Adrenal gland (tissue), 5 donors: ENCODE measurements at regions not wholly inside any gene's neighbourhood (a gene's known extent, or its start where the extent isn't known, plus 50 kb on each side); places are given as distances from the start of the nearest gene placed in this dataset.

Experiments used
- POLR2A ChIP-seq, 2 donors: fragments of 450-650 bp; IDR thresholded peaks; one replicate each; pipeline ENCODE4 v1.6.1; 2017; ENCODE audit warnings: antibody characterized with exemption in 2 of 2, mild to moderate bottlenecking in 2 of 2, moderate library complexity in 1 of 2
- TF ChIP-seq, protein P1 (sequence below), 6 experiments: fragments of 450-650 bp in 4 of 6; fragments of 200-600 bp in 2 of 6; sonication (generic) in 1 of 6; IDR thresholded peaks; 1 replicate in 5 of 6; 2 replicates in 1 of 6; pipeline versions ENCODE4 v1.5.1 to v1.8.0; 2016 to 2021; ENCODE audit warnings: antibody characterized with exemption in 6 of 6, mild to moderate bottlenecking in 2 of 6, moderate library complexity in 1 of 6
- donor health status: DM: no; HTN: no; CAD: no.

DNA sequence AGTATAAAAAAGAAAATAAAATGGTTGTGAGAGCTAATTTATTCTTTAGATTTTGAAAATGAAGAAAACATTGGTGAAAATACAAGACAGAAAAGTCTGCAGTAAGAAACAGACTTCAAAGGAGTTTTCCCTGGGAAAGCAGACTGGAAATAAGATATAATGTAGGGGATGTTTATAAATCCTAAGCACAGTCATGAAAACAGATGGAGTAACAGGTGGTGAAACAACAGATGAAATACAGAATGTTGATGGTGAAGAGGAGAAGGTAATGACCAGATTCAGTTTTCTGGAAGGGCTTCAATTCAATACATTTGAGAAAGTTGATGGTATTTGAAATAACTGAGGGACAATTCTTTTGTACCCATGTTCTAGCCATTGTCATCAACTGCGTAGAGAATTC lies 353.9 kb downstream of the CHL1 start:
- TF ChIP-seq, protein P1, sequence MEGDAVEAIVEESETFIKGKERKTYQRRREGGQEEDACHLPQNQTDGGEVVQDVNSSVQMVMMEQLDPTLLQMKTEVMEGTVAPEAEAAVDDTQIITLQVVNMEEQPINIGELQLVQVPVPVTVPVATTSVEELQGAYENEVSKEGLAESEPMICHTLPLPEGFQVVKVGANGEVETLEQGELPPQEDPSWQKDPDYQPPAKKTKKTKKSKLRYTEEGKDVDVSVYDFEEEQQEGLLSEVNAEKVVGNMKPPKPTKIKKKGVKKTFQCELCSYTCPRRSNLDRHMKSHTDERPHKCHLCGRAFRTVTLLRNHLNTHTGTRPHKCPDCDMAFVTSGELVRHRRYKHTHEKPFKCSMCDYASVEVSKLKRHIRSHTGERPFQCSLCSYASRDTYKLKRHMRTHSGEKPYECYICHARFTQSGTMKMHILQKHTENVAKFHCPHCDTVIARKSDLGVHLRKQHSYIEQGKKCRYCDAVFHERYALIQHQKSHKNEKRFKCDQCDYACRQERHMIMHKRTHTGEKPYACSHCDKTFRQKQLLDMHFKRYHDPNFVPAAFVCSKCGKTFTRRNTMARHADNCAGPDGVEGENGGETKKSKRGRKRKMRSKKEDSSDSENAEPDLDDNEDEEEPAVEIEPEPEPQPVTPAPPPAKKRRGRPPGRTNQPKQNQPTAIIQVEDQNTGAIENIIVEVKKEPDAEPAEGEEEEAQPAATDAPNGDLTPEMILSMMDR (IDR thresholded peaks at IDR 0.05), result no peak
- no peak for TF ChIP-seq POLR2A (IDR thresholded peaks at IDR 0.05)
